ENCODE measurements at regions not wholly inside any gene's neighbourhood (a gene's known extent, or its start where the extent isn't known, plus 50 kb on each side); places are given as distances from the start of the nearest gene placed in this dataset.

- no peak for TF ChIP-seq AKNA (CRISPR knock-in tag; IDR thresholded peaks at IDR 0.05; ENCODE audit: borderline replicate concordance)
- TF ChIP-seq GTF3A (CRISPR knock-in tag; conservative IDR thresholded peaks at IDR 0.05), result no peak
- TF ChIP-seq NRL (CRISPR knock-in tag; IDR thresholded peaks at IDR 0.05; ENCODE audit: borderline replicate concordance), result no peak
- TF ChIP-seq MTERF4 (CRISPR knock-in tag; IDR thresholded peaks at IDR 0.05), result no peak; the same call in 1 of the 2 replicates
- TF ChIP-seq XBP1 (CRISPR knock-in tag; IDR thresholded peaks at IDR 0.05), result no peak
- TF ChIP-seq ZFP62 (CRISPR knock-in tag; IDR thresholded peaks at IDR 0.05), result no peak
- TF ChIP-seq ZXDC (CRISPR knock-in tag; IDR thresholded peaks at IDR 0.05), result no peak
- TF ChIP-seq ZNF446 (CRISPR knock-in tag; IDR thresholded peaks at IDR 0.05), result no peak
- TF ChIP-seq MEIS1 (CRISPR knock-in tag; IDR thresholded peaks at IDR 0.05; ENCODE audit: borderline replicate concordance), result 0 out of 2 replicates have a peak, but pooled peaks have one; percentile 26
- TF ChIP-seq HOXD1 (CRISPR knock-in tag; IDR thresholded peaks at IDR 0.05), result no peak
- TF ChIP-seq CBX1 (IDR thresholded peaks at IDR 0.05; ENCODE audit: low read depth), result peak; percentile 45
- TF ChIP-seq RFX3 (CRISPR knock-in tag; IDR thresholded peaks at IDR 0.05), result no peak
- TF ChIP-seq SP1 (IDR thresholded peaks at IDR 0.05), result no peak
- no peak for TF ChIP-seq SP1 (CRISPR knock-in tag; IDR thresholded peaks at IDR 0.05)
- no peak for TF ChIP-seq ZFYVE20 (CRISPR knock-in tag; IDR thresholded peaks at IDR 0.05; ENCODE audit: borderline replicate concordance, low read depth)
- TF ChIP-seq ZNF776 (CRISPR knock-in tag; IDR thresholded peaks at IDR 0.05), result no peak
- no peak for TF ChIP-seq ZNF710 (CRISPR knock-in tag; IDR thresholded peaks at IDR 0.05; ENCODE audit: borderline replicate concordance)
- TF ChIP-seq BCL3 (CRISPR knock-in tag; IDR thresholded peaks at IDR 0.05), result no peak
- no peak for TF ChIP-seq HOXA7 (CRISPR knock-in tag; IDR thresholded peaks at IDR 0.05)
- no peak for TF ChIP-seq ZNF317 (CRISPR knock-in tag; IDR thresholded peaks at IDR 0.05)
Measured at GRCh38 chr20:48126227-48126740, 341.0 kb upstream of the SULF2 start (continued).
